ENCODE measurements at regions not wholly inside any gene's neighbourhood (a gene's known extent, or its start where the extent isn't known, plus 50 kb on each side); places are given as distances from the start of the nearest gene placed in this dataset.
"Not testable (repeated sequence)": the region's sequence is repeated elsewhere in the genome, so short reads cannot be mapped to it uniquely, and the experiment has no call there.

DNA sequence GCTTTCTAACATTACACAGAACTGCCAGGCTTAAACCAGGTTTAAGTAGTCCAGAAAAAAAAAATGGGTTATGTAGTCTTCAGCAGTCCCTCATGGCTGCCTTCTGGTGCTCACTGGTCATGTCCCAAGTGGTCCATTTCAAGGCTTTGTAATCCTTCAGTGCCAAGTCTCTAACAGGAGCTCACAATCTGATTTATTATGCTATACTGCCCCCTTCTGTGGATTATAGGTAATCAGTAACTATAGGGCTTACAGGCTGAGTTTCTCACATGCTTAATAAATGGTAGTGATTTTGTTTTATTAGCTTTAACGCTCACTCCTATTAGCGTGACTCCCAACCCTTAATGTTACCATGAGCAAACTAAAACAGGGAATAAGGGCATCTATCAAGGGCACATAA lies 92.5 kb upstream of the EDA2R start:
- Histone ChIP-seq H3K27ac (no peak overlapping the region), H3K9me3 (ENCODE audit: low read depth) (no peaks in the 10 kb centered on the region), H3K27me3 (replicated peaks; ENCODE audit: insufficient read depth) (no peaks in the 10 kb centered on the region), H3K4me2 (ENCODE audit: unreplicated experiment) (no peak overlapping the region), H3F3A (ENCODE audit: insufficient read depth) (no peaks in the 10 kb centered on the region), H4K20me1 (ENCODE audit: insufficient read depth) (no peaks in the 10 kb centered on the region), H3K9ac (no peak overlapping the region), H3K36me3 (ENCODE audit: low read depth) (no peaks in the 10 kb centered on the region), H3K4me3 (no peak overlapping the region), H2AFZ (no peak overlapping the region), H3K9me2 (ENCODE audit: insufficient read depth) (no peaks in the 10 kb centered on the region), H3K4me1 (ENCODE audit: insufficient read depth) (no peaks in the 10 kb centered on the region), H3K79me2 (ENCODE audit: insufficient read depth) (no peaks in the 10 kb centered on the region)
- in situ Hi-C loops (cut with MboI), result loop anchor here (25.0 kb wide), 1 partner anchor 694 kb away; the partner anchor contains the start of gene VSIG4
- no peak for TF ChIP-seq EZH2 (IDR thresholded peaks at IDR 0.05; ENCODE audit: insufficient read depth, poor library complexity, severe bottlenecking)
- no peak for TF ChIP-seq EZH2phosphoT487 (IDR thresholded peaks at IDR 0.05; ENCODE audit: insufficient read depth, low read depth)
- WGBS, 2 experiments (ENCODE audit: low coverage in 1 of 2, low lambda C conversion rate in 2 of 2, missing lambda C conversion rate in 2 of 2), result 0% methylated on average over 2 of the region's 2 CpGs
- DNase-seq, result peak; percentile 57

DNA sequence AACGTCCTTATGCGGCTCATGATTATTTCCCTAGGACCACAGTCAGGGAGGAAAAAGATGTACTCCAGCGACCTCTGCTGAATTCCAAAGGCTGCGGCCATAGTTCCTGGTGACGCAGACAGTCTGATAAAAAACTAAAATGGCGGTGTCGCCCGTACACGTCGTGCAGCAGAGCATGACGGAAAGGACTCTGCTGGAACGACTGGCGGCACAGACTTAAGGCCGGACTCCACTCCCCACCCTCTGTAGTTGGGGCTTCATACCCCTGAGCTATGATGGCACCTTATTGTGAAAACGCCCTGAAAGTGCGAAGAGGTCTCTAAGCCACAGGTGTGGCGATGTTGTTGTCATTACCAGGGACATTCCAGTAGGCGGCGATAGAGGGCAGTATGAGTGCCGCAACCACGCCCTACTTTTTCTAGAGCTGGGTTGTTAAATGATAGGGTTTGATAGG lies 90.0 kb upstream of the EDA2R start:
- Histone ChIP-seq H3K27me3 (replicated peaks; ENCODE audit: insufficient read depth) (no peaks in the 10 kb centered on the region), H3K4me1 (ENCODE audit: insufficient read depth) (no peaks in the 10 kb centered on the region), H3K9me2 (ENCODE audit: insufficient read depth) (no peaks in the 10 kb centered on the region), H3K4me2 (ENCODE audit: unreplicated experiment) (peak overlapping the region; percentile 68), H3K9ac (peak overlapping the region; percentile 72), H4K20me1 (ENCODE audit: insufficient read depth) (no peaks in the 10 kb centered on the region), H3K4me3 (peak overlapping the region; percentile 92), H3K9me3 (ENCODE audit: low read depth) (no peaks in the 10 kb centered on the region), H2AFZ (peak overlapping the region; percentile 90), H3F3A (ENCODE audit: insufficient read depth) (no peaks in the 10 kb centered on the region), H3K79me2 (ENCODE audit: insufficient read depth) (no peaks in the 10 kb centered on the region), H3K27ac (0 out of 2 replicates have a peak overlapping the region, but pooled peaks have one; percentile 28), H3K36me3 (ENCODE audit: low read depth) (no peaks in the 10 kb centered on the region)
- DNase-seq, result peak; percentile 83
- 1% methylated on average over 21 of the region's 21 CpGs for WGBS, 2 experiments (ENCODE audit: low coverage in 1 of 2, low lambda C conversion rate in 2 of 2, missing lambda C conversion rate in 2 of 2)
- no peak for TF ChIP-seq EZH2 (IDR thresholded peaks at IDR 0.05; ENCODE audit: insufficient read depth, poor library complexity, severe bottlenecking)
- TF ChIP-seq EZH2phosphoT487 (IDR thresholded peaks at IDR 0.05; ENCODE audit: insufficient read depth, low read depth), result no peak
- in situ Hi-C loops (cut with MboI), result loop anchor here (10.0 to 25.0 kb wide), 2 partner anchors 524 to 692 kb away; partner anchors contain the start of gene VSIG4

DNA sequence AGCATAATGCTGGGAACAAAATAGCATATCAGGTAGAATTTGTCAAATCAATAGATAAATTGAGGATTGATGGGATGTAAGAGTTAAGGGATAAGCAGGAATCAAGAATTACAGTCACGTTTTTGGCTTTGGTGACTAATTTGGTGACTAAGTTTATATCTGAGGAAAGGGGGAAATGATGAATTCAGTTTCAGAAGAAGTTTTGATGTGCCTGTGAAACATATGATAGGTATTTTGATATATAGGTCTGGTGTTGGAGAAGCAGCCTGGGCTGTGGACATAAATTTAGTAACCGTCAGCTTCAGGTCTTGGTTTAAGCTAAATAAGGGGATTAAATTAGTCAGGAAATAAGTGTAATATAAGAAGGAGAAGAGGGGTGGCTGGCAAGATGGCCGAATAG lies 79.0 kb upstream of the EDA2R start:
- Histone ChIP-seq H3F3A (ENCODE audit: insufficient read depth) (no peaks in the 10 kb centered on the region), H4K20me1 (ENCODE audit: insufficient read depth) (no peaks in the 10 kb centered on the region), H3K27ac (no peak overlapping the region), H3K9me2 (ENCODE audit: insufficient read depth) (no peaks in the 10 kb centered on the region), H3K9me3 (ENCODE audit: low read depth) (no peaks in the 10 kb centered on the region), H3K4me3 (no peak overlapping the region), H3K4me1 (ENCODE audit: insufficient read depth) (0 out of 2 replicates have a peak, but pooled peaks cover 7% of the 10 kb centered on the region), H3K9ac (no peak overlapping the region), H3K36me3 (ENCODE audit: low read depth) (no peaks in the 10 kb centered on the region), H3K27me3 (replicated peaks; ENCODE audit: insufficient read depth) (no peaks in the 10 kb centered on the region), H2AFZ (no peak overlapping the region), H3K79me2 (ENCODE audit: insufficient read depth) (no peaks in the 10 kb centered on the region), H3K4me2 (ENCODE audit: unreplicated experiment) (no peak overlapping the region)
- DNase-seq, result peak; percentile 34
- in situ Hi-C loops (cut with MboI), result no loop called here
- 30 to 33% methylated on average over 3 of the region's 3 CpGs for WGBS, 2 experiments (ENCODE audit: low coverage in 1 of 2, low lambda C conversion rate in 2 of 2, missing lambda C conversion rate in 2 of 2)
- TF ChIP-seq EZH2phosphoT487 (IDR thresholded peaks at IDR 0.05; ENCODE audit: insufficient read depth, low read depth) (no peak), EZH2 (IDR thresholded peaks at IDR 0.05; ENCODE audit: insufficient read depth, poor library complexity, severe bottlenecking) (no peak)

DNA sequence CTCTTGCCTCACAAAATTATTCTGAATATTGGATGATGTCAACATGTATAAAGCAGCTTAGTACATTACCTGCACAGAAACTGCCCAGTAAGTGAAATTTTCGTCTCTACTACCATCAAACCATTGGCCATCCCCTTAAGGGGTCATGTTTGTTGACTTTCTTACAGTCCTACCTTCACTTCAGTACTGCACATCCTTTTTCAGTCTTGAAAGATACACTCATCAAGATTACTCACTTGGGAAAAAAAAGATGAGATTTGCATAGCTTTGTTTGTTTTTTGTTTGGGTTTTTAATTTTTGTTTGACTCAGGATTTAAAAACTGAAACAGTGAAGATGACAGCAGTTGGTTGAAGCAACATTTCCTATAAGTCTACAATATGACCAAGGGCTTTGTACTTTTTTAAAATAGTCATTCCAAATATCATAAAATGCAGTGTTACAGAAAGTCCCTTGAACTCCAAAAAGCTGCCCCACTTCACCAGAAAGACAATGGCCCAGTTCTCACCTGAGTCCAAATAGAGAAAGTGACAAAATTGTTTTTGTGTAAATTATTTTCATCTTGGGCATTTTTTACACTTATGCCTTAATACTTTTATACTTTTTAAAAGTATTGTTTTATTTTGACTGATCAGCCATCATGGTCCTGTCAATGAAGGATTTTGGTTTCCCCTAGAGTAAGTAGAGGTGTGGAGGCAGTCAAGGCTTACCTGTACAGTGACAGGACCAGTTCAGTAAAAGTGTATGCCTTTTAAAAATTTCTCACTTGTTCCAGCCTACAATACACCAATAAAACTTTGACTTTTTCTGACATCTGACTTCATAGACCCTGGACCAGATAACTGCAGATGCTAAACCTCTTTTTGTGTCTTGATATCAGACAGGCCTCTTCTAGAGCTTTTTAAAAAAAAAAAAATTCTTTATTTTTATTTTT lies 59.7 kb upstream of the EDA2R start:
- no peaks in the 10 kb centered on the region for H3K79me2 ChIP-seq (ENCODE audit: insufficient read depth)
- TF ChIP-seq EZH2 (IDR thresholded peaks at IDR 0.05; ENCODE audit: insufficient read depth, poor library complexity, severe bottlenecking) (no peak), EZH2phosphoT487 (IDR thresholded peaks at IDR 0.05; ENCODE audit: insufficient read depth, low read depth) (no peak)
- no peak overlapping the region for H2AFZ ChIP-seq
- no peaks in the 10 kb centered on the region for H3F3A ChIP-seq (ENCODE audit: insufficient read depth)
- no peaks in the 10 kb centered on the region for H3K9me2 ChIP-seq (ENCODE audit: insufficient read depth)
- WGBS, 2 experiments (ENCODE audit: low coverage in 1 of 2, low lambda C conversion rate in 2 of 2, missing lambda C conversion rate in 2 of 2), result 60 to 65% methylated on average over 1 of the region's 1 CpG
- H4K20me1 ChIP-seq (ENCODE audit: insufficient read depth), result no peaks in the 10 kb centered on the region
- H3K4me2 ChIP-seq (ENCODE audit: unreplicated experiment), result no peak overlapping the region
- no peaks in the 10 kb centered on the region for H3K27me3 ChIP-seq (replicated peaks; ENCODE audit: insufficient read depth)
- in situ Hi-C loops (cut with MboI), result no loop called here
- no peak overlapping the region for H3K9ac ChIP-seq
- no peaks in the 10 kb centered on the region for H3K4me1 ChIP-seq (ENCODE audit: insufficient read depth)
- no peak overlapping the region for H3K4me3 ChIP-seq
- no peaks in the 10 kb centered on the region for H3K36me3 ChIP-seq (ENCODE audit: low read depth)
- DNase-seq, result no peak
- H3K9me3 ChIP-seq (ENCODE audit: low read depth), result no peaks in the 10 kb centered on the region
- H3K27ac ChIP-seq, result no peak overlapping the region

DNA sequence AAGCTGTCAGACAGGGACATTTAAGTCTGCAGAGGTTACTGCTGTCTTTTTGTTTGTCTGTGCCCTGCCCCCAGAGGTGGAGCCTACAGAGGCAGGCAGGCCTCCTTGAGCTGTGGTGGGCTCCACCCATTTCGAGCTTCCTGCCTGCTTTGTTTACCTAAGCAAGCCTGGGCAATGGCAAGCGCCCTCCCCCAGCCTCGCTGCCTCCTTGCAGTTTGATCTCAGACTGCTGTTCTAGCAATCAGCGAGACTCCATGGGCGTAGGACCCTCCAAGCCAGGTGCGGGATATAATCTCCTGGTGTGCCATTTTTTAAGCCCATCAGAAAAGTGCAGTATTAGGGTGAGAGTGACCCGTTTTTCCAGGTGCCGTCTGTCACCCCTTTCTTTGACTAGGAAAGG lies 53.6 kb upstream of the EDA2R start:
- H4K20me1 ChIP-seq (ENCODE audit: insufficient read depth); H3F3A ChIP-seq (ENCODE audit: insufficient read depth); H3K27me3 ChIP-seq (replicated peaks; ENCODE audit: insufficient read depth); H3K9ac ChIP-seq; H3K9me3 ChIP-seq (ENCODE audit: low read depth); H3K9me2 ChIP-seq (ENCODE audit: insufficient read depth); H3K4me3 ChIP-seq; DNase-seq; H2AFZ ChIP-seq; in situ Hi-C loops (cut with MboI); H3K27ac ChIP-seq; H3K4me1 ChIP-seq (ENCODE audit: insufficient read depth); H3K4me2 ChIP-seq (ENCODE audit: unreplicated experiment); H3K36me3 ChIP-seq (ENCODE audit: low read depth); H3K79me2 ChIP-seq (ENCODE audit: insufficient read depth): not testable (repeated sequence)
- WGBS, 2 experiments (ENCODE audit: low coverage in 1 of 2, low lambda C conversion rate in 2 of 2, missing lambda C conversion rate in 2 of 2), result 67 to 84% methylated on average over 7 to 8 of the region's 8 CpGs
